ENCODE measurements at regions not wholly inside any gene's neighbourhood (a gene's known extent, or its start where the extent isn't known, plus 50 kb on each side); places are given as distances from the start of the nearest gene placed in this dataset.

DNA sequence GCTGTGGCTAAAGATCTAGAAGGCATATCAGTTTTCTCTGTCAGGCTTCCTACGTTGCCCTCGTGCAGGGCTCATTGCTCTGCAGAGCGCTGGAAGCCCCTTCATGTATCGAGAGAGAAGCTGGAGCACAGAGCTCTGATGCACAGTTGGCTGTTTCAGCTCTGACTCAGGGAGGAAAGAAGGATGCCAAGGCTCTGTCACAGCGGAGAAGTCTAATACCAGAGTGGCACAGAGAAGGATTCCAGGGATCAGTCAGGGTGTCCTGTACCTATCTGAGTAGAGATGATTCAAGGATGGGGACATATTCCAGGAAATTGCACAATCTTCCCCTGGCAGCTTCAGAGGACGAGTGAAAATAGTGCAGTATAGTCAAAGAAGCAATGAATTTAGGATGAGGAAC lies 179.2 kb upstream of the FMN2 start:
- BruUV-seq (replicated peaks): no TSS peak
- intact Hi-C loops (cut with micrococcal nuclease): no loop called here
- Histone ChIP-seq H3K9ac (ENCODE audit: insufficient read depth in 1 of 2, low read depth in 2 of 2, low read length in 2 of 2) (no peak overlapping the region), H3K9me3 (replicated peaks; ENCODE audit: control insufficient read depth, insufficient read depth, low read depth, low read length) (no peaks in the 10 kb centered on the region; the same call in 1 of the 2 replicates), H3K9me1 (ENCODE audit: control insufficient read depth, insufficient read depth, low read length) (no peaks in the 10 kb centered on the region), H3K4me3 (no peak overlapping the region), H3K4me2 (ENCODE audit: insufficient read depth, low read length) (no peak overlapping the region), H3K27ac (ENCODE audit: extremely low read depth, low read depth, low read length) (no peak overlapping the region), H2AFZ (ENCODE audit: low read depth, low read length) (no peak overlapping the region), H4K20me1 (replicated peaks; ENCODE audit: control insufficient read depth, insufficient read depth, low read length) (no peaks in the 10 kb centered on the region), H3K36me3 (ENCODE audit: control insufficient read depth, insufficient read depth, low read length) (no peaks in the 10 kb centered on the region), H3K79me2 (ENCODE audit: control insufficient read depth, insufficient read depth, low read length) (no peaks in the 10 kb centered on the region), H3K27me3 (ENCODE audit: control insufficient read depth in 2 of 2, insufficient read depth in 2 of 2, low read length in 2 of 2) (no peaks in the 10 kb centered on the region), H3K4me1 (replicated peaks in 1 of 2; ENCODE audit: control insufficient read depth in 2 of 2, insufficient read depth in 2 of 2, low read length in 2 of 2) (no peaks in the 10 kb centered on the region)
- ChIA-PET POLR2A (no interaction called here), CTCF (ENCODE audit: low intra/inter-chr PET ratio) (no interaction called here)
- no peak for ATAC-seq
- no peak for DNase-seq (ENCODE audit: extremely low read depth in 1 of 4, low spot score in 3 of 4)
- WGBS (ENCODE audit: insufficient coverage, low coverage, missing lambda C conversion rate): under 1% methylated on average over 6 of the region's 6 CpGs
- FAIRE-seq: no peak
- TF ChIP-seq, protein P1, sequence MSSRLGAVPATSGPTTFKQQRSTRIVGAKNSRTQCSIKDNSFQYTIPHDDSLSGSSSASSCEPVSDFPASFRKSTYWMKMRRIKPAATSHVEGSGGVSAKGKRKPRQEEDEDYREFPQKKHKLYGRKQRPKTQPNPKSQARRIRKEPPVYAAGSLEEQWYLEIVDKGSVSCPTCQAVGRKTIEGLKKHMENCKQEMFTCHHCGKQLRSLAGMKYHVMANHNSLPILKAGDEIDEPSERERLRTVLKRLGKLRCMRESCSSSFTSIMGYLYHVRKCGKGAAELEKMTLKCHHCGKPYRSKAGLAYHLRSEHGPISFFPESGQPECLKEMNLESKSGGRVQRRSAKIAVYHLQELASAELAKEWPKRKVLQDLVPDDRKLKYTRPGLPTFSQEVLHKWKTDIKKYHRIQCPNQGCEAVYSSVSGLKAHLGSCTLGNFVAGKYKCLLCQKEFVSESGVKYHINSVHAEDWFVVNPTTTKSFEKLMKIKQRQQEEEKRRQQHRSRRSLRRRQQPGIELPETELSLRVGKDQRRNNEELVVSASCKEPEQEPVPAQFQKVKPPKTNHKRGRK (tag; IDR thresholded peaks at IDR 0.05): no peak
- TF ChIP-seq ZNF79 (CRISPR knock-in tag; IDR thresholded peaks at IDR 0.05; ENCODE audit: low read depth) (no peak), RBM17 (IDR thresholded peaks at IDR 0.05; ENCODE audit: borderline replicate concordance, low read depth, low read length) (no peak), GABPA (tag; conservative IDR thresholded peaks at IDR 0.05; ENCODE audit: low read depth) (no peak), RBM22 (IDR thresholded peaks at IDR 0.05; ENCODE audit: low read depth, low read length, poor library complexity, severe bottlenecking) (no peak), ZNF717 (CRISPR knock-in tag; IDR thresholded peaks at IDR 0.05) (no peak)
- TF ChIP-seq, protein P2, sequence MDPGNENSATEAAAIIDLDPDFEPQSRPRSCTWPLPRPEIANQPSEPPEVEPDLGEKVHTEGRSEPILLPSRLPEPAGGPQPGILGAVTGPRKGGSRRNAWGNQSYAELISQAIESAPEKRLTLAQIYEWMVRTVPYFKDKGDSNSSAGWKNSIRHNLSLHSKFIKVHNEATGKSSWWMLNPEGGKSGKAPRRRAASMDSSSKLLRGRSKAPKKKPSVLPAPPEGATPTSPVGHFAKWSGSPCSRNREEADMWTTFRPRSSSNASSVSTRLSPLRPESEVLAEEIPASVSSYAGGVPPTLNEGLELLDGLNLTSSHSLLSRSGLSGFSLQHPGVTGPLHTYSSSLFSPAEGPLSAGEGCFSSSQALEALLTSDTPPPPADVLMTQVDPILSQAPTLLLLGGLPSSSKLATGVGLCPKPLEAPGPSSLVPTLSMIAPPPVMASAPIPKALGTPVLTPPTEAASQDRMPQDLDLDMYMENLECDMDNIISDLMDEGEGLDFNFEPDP (CRISPR knock-in tag; IDR thresholded peaks at IDR 0.05): no peak
- in situ Hi-C loops (cut with MboI): no loop called here

Measured in K562 (cell line).